ENCODE measurements at regions not wholly inside any gene's neighbourhood (a gene's known extent, or its start where the extent isn't known, plus 50 kb on each side); places are given as distances from the start of the nearest gene placed in this dataset.

GRCh38 chr1:43052786-43053439 lies 94.2 kb upstream of the SLC2A1 start:
- Histone ChIP-seq H3K36me3 (ENCODE audit: control insufficient read depth, insufficient read depth, low read length) (no peaks in the 10 kb centered on the region), H2BK120ac (ENCODE audit: low read depth, low read length) (no peak overlapping the region), H2BK15ac (replicated peaks; ENCODE audit: low read depth) (no peak overlapping the region), H3K23ac (ENCODE audit: low read length) (no peak overlapping the region), H3K56ac (ENCODE audit: low read length) (peak overlapping the region; percentile 17), H3K9ac (ENCODE audit: low read length) (no peak overlapping the region), H2AK5ac (ENCODE audit: low read length) (no peak overlapping the region), H3K27me3 (ENCODE audit: insufficient read depth, low read length, poor library complexity) (no peaks in the 10 kb centered on the region), H3K18ac (ENCODE audit: low read length) (no peak overlapping the region), H3K27ac (ENCODE audit: low read depth, low read length) (no peak overlapping the region), H3K4me3 (ENCODE audit: low read length) (no peak overlapping the region), H3K79me2 (ENCODE audit: control insufficient read depth, insufficient read depth, low read length) (no peaks in the 10 kb centered on the region), H4K8ac (ENCODE audit: low read depth, low read length) (no peak overlapping the region), H3K4me1 (ENCODE audit: control insufficient read depth, low read depth, low read length) (peaks cover 6% of the 10 kb centered on the region), H3K4me2 (ENCODE audit: low read length) (no peak overlapping the region), H3K4ac (ENCODE audit: low read depth, low read length) (no peak overlapping the region), H3K79me1 (ENCODE audit: low read length) (no peaks in the 10 kb centered on the region), H2BK5ac (ENCODE audit: low read length) (no peak overlapping the region), H4K5ac (ENCODE audit: low read length) (no peak overlapping the region)
- DNase-seq = peak; percentile 78
- no CpG with 5 or more reads among the region's 2 CpGs for WGBS (ENCODE audit: extremely low coverage, insufficient coverage, low lambda C conversion rate)

- Histone ChIP-seq H3K4me3 (ENCODE audit: low read length) (no peak overlapping the region), H3K27ac (ENCODE audit: low read depth, low read length) (no peak overlapping the region), H3K9ac (ENCODE audit: low read length) (no peak overlapping the region), H3K36me3 (ENCODE audit: control insufficient read depth, insufficient read depth, low read length) (no peaks in the 10 kb centered on the region), H3K4me1 (ENCODE audit: control insufficient read depth, low read depth, low read length) (peaks cover 6% of the 10 kb centered on the region), H2BK15ac (replicated peaks; ENCODE audit: low read depth) (no peak overlapping the region), H3K79me1 (ENCODE audit: low read length) (no peaks in the 10 kb centered on the region), H3K27me3 (ENCODE audit: insufficient read depth, low read length, poor library complexity) (no peaks in the 10 kb centered on the region), H3K18ac (ENCODE audit: low read length) (peak overlapping the region; percentile 81), H3K79me2 (ENCODE audit: control insufficient read depth, insufficient read depth, low read length) (no peaks in the 10 kb centered on the region), H3K4ac (ENCODE audit: low read depth, low read length) (no peak overlapping the region), H2BK120ac (ENCODE audit: low read depth, low read length) (no peak overlapping the region), H3K23ac (ENCODE audit: low read length) (no peak overlapping the region), H4K8ac (ENCODE audit: low read depth, low read length) (no peak overlapping the region), H2AK5ac (ENCODE audit: low read length) (no peak overlapping the region), H4K5ac (ENCODE audit: low read length) (no peak overlapping the region), H3K56ac (ENCODE audit: low read length) (peak overlapping the region; percentile 45), H2BK5ac (ENCODE audit: low read length) (peak overlapping the region; percentile 61), H3K4me2 (ENCODE audit: low read length) (no peak overlapping the region)
- WGBS (ENCODE audit: extremely low coverage, insufficient coverage, low lambda C conversion rate) = no CpG with 5 or more reads among the region's 1 CpG
- no peak for DNase-seq
These were observed 93.7 kb upstream of the SLC2A1 start for GRCh38 chr1:43052322-43052721.

- peak overlapping the region; percentile 58 for H2AK5ac ChIP-seq (ENCODE audit: low read length)
- H2BK15ac ChIP-seq (replicated peaks; ENCODE audit: low read depth) = no peak overlapping the region
- WGBS (ENCODE audit: extremely low coverage, insufficient coverage, low lambda C conversion rate) = no CpG with 5 or more reads among the region's 2 CpGs
- no peak overlapping the region for H4K8ac ChIP-seq (ENCODE audit: low read depth, low read length)
- H3K9ac ChIP-seq (ENCODE audit: low read length) = no peak overlapping the region
- H3K4ac ChIP-seq (ENCODE audit: low read depth, low read length) = no peak overlapping the region
- no peaks in the 10 kb centered on the region for H3K79me2 ChIP-seq (ENCODE audit: control insufficient read depth, insufficient read depth, low read length)
- H2BK120ac ChIP-seq (ENCODE audit: low read depth, low read length) = no peak overlapping the region
- H3K27ac ChIP-seq (ENCODE audit: low read depth, low read length) = no peak overlapping the region
- H3K4me3 ChIP-seq (ENCODE audit: low read length) = no peak overlapping the region
- H3K23ac ChIP-seq (ENCODE audit: low read length) = no peak overlapping the region
- no peak for DNase-seq
- H3K79me1 ChIP-seq (ENCODE audit: low read length) = no peaks in the 10 kb centered on the region
- H3K4me1 ChIP-seq (ENCODE audit: control insufficient read depth, low read depth, low read length) = peaks cover 6% of the 10 kb centered on the region
- H3K56ac ChIP-seq (ENCODE audit: low read length) = peak overlapping the region; percentile 20
- H2BK5ac ChIP-seq (ENCODE audit: low read length) = no peak overlapping the region
- H3K36me3 ChIP-seq (ENCODE audit: control insufficient read depth, insufficient read depth, low read length) = no peaks in the 10 kb centered on the region
- no peak overlapping the region for H3K4me2 ChIP-seq (ENCODE audit: low read length)
- no peaks in the 10 kb centered on the region for H3K27me3 ChIP-seq (ENCODE audit: insufficient read depth, low read length, poor library complexity)
- H4K5ac ChIP-seq (ENCODE audit: low read length) = no peak overlapping the region
- H3K18ac ChIP-seq (ENCODE audit: low read length) = no peak overlapping the region
These were observed 90.8 kb upstream of the SLC2A1 start for GRCh38 chr1:43049481-43049880.

- Histone ChIP-seq H3K79me2 (ENCODE audit: control insufficient read depth, insufficient read depth, low read length) (no peaks in the 10 kb centered on the region), H2BK15ac (replicated peaks; ENCODE audit: low read depth) (no peak overlapping the region), H3K18ac (ENCODE audit: low read length) (no peak overlapping the region), H3K4me2 (ENCODE audit: low read length) (no peak overlapping the region), H2AK5ac (ENCODE audit: low read length) (no peak overlapping the region), H3K27me3 (ENCODE audit: insufficient read depth, low read length, poor library complexity) (no peaks in the 10 kb centered on the region), H3K36me3 (ENCODE audit: control insufficient read depth, insufficient read depth, low read length) (no peaks in the 10 kb centered on the region), H3K79me1 (ENCODE audit: low read length) (no peaks in the 10 kb centered on the region), H3K4me3 (ENCODE audit: low read length) (no peak overlapping the region), H4K5ac (ENCODE audit: low read length) (no peak overlapping the region), H3K4ac (ENCODE audit: low read depth, low read length) (no peak overlapping the region), H3K4me1 (ENCODE audit: control insufficient read depth, low read depth, low read length) (peaks cover 6% of the 10 kb centered on the region), H3K9ac (ENCODE audit: low read length) (no peak overlapping the region), H2BK120ac (ENCODE audit: low read depth, low read length) (no peak overlapping the region), H2BK5ac (ENCODE audit: low read length) (no peak overlapping the region), H4K8ac (ENCODE audit: low read depth, low read length) (no peak overlapping the region), H3K27ac (ENCODE audit: low read depth, low read length) (no peak overlapping the region), H3K56ac (ENCODE audit: low read length) (no peak overlapping the region), H3K23ac (ENCODE audit: low read length) (no peak overlapping the region)
- DNase-seq = peak; percentile 48
- no CpG with 5 or more reads among the region's 2 CpGs for WGBS (ENCODE audit: extremely low coverage, insufficient coverage, low lambda C conversion rate)
These were observed 89.9 kb upstream of the SLC2A1 start for GRCh38 chr1:43048601-43049011.

- Histone ChIP-seq H3K79me1 (ENCODE audit: low read length) (no peaks in the 10 kb centered on the region), H3K4me3 (ENCODE audit: low read length) (no peak overlapping the region), H3K36me3 (ENCODE audit: control insufficient read depth, insufficient read depth, low read length) (no peaks in the 10 kb centered on the region), H3K27ac (ENCODE audit: low read depth, low read length) (no peak overlapping the region), H3K4ac (ENCODE audit: low read depth, low read length) (no peak overlapping the region), H2BK5ac (ENCODE audit: low read length) (no peak overlapping the region), H3K23ac (ENCODE audit: low read length) (no peak overlapping the region), H3K4me1 (ENCODE audit: control insufficient read depth, low read depth, low read length) (no peaks in the 10 kb centered on the region), H3K9ac (ENCODE audit: low read length) (no peak overlapping the region), H3K18ac (ENCODE audit: low read length) (no peak overlapping the region), H3K4me2 (ENCODE audit: low read length) (no peak overlapping the region), H2BK15ac (replicated peaks; ENCODE audit: low read depth) (no peak overlapping the region), H3K27me3 (ENCODE audit: insufficient read depth, low read length, poor library complexity) (no peaks in the 10 kb centered on the region), H3K56ac (ENCODE audit: low read length) (no peak overlapping the region), H2AK5ac (ENCODE audit: low read length) (no peak overlapping the region), H3K79me2 (ENCODE audit: control insufficient read depth, insufficient read depth, low read length) (no peaks in the 10 kb centered on the region), H4K8ac (ENCODE audit: low read depth, low read length) (no peak overlapping the region), H4K5ac (ENCODE audit: low read length) (no peak overlapping the region), H2BK120ac (ENCODE audit: low read depth, low read length) (no peak overlapping the region)
- DNase-seq = no peak
- WGBS (ENCODE audit: extremely low coverage, insufficient coverage, low lambda C conversion rate) = no CpG with 5 or more reads among the region's 1 CpG
These were observed 88.5 kb upstream of the SLC2A1 start for GRCh38 chr1:43047135-43047534.
